SK-N-DZ (cell line): ENCODE measurements at regions not wholly inside any gene's neighbourhood (a gene's known extent, or its start where the extent isn't known, plus 50 kb on each side); places are given as distances from the start of the nearest gene placed in this dataset.
"Not testable (repeated sequence)": the region's sequence is repeated elsewhere in the genome, so short reads cannot be mapped to it uniquely, and the experiment has no call there.

Experiments used
- DNase-seq: peaks from one replicate; pipeline ENCODE4 v3.0.0-alpha.2; 2015; ENCODE audit warnings: low spot score

DNA sequence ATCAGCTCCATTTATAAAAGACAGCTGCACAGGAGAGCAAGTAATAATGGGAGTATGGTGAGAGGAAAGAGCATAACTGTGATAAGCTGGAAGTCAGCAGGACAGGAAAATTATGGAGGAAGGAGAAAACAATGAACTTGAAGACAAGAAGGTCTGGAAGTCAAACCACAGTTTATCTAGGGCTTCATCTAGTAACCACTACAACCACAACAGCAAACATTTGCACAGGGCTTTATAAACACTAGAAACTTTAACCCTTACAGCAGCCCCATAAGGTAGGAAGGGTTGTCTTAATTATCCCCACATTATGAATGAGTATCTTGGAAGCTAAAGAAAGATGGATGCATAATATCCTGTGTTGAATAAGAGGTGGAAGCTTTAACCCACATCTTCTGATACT, 820.8 kb downstream of the IGSF11 start:
- DNase-seq: no peak

DNA sequence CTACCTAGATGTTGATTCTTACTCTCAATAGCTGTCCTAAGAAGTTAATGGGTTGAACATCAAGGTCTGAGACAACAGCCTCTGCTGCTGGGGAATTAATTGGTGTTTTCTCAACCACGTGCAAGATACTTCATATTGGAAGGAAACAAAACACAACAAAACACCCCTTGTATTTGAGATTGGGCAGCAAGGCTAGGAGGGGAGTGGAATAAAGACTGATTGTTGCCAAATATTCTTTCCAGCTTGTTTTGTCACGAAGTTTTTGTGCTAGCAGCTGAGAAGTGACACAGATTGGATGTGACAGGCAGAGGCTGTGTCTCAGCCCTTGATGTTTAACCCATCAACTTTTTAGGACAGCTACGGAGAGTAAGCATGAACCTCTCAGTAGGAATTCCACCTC, 808.4 kb downstream of the IGSF11 start:
- DNase-seq: no peak

DNA sequence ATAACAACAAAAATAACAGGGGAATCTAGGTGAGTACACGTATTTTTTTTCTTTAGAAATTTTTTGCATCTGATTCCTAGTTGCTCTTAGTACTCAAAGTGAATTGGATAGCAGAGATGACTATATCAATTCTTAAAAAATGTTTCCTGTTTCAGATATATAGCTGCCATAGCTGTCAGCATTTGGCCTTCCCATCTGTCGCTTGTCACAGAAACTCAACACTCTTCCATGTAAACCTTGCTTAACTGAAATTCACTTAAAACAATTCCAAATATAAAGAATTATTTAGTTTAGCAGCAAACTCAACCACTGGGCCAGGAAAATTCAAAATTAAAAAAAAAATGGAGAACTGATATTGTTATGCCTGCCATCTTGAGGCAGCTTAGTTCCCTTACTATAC, 807.5 kb downstream of the IGSF11 start:
- DNase-seq: no peak

DNA sequence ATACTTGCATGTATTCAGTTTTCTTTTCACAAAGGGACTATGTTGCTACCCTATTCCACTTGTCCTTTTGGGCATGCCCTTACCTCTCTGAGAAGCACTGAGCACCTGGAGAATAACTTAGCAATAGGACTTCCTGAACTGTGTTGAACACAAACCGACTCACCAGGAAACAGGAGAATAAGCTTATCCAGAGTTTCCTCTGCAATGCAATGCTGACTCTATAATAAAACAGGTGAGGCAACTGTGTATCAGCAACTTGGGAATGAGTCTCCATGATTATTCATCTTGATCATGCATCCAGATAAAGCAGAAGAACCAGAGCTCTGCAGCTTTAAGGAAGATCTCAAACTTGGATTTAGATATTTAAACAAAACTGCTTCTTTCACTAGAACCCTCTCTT, 806.5 kb downstream of the IGSF11 start:
- DNase-seq: no peak

DNA sequence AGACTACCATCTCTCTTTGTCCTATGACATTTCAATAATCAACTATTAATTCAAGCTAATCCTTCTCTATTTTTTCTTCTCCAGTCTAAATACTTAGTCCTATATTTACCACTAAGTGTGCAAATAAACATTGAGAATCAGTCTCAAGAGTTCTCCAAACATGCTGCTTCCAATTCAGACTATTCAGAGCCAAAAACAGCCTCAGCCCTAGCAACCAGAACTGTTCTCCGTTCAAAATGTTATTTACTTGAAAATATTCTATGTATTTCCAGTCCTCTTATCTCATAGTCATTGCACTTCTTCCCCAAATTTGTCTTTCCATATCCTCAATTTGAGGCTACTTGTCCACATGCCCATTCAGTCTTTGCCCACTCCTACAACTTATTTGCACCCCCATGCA, 805.5 kb downstream of the IGSF11 start:
- no peak for DNase-seq

DNA sequence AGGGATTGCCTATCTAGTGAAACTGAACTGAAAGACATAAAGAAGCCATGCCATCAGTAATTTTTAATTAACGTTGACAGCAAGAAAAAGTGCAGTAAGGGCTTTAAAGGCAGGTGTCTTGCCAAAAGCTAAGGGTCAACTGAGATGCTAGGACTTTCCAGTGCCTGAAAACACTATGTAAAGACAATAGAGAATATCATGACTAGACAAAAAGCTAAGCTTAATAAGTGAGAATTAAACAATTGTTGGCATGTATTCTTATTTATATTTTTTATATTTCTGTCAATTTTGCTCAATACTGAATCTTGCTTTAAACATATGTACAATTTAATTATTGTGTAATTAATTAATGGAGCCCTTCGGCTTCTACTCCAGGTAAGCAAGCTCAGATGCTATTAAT, 803.1 kb downstream of the IGSF11 start:
- no peak for DNase-seq

DNA sequence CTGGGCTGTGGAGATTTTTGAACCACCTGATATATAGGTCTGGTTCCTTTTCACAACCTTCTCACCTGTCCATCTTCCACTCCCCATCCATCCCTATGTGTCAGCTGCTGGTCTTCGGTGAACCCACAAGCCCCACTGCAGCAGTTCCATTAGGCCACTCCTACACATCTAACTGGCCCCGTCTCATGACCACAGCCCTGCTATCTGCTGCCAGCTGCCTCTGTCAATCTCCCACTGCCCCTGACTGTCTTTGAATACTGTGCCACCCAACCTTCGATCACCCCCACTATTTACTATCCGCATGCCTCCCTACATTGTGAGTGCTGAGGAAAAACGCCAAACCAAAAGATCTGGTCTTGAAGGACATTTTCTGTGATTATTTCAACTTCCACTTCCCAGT, 795.4 kb downstream of the IGSF11 start:
- no peak for DNase-seq

DNA sequence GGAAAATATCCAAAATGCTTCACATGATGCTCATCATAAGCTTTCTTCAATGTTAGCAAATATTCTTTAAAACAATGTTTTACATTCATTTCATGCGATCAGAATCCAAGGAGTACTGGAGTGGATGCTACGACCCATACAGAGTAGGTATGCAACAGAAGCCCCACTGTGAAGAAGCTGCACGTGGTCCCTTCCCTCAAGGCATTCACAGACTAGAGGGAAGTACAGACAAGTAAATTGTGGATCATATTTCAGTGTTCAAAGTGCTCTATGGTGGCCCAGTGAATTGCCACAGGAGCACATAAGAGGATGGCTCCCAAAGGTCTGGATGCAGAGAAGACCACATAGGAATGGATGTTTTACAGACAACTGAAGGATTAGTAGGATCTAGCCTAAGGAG, 789.9 kb downstream of the IGSF11 start:
- DNase-seq: peak; percentile 6

DNA sequence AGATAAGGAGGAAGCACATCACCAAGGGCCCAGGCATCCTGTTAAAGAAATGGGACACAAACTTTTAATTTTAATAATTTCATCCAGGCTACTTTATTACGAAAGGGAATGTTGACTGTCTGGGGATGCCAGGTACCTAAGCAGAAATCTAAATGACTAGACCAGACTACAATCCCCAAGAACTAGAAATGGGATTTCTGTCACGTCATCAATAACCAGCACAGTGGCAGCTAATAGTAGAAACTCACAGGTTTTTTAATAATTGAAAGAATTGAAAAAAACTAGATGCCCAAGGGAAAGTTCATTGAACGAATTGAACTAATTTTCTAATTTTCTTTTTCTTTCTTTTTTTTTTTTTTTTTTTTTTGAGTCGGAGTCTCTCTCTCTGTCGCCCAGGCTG, 789.3 kb downstream of the IGSF11 start:
- DNase-seq: no peak

DNA sequence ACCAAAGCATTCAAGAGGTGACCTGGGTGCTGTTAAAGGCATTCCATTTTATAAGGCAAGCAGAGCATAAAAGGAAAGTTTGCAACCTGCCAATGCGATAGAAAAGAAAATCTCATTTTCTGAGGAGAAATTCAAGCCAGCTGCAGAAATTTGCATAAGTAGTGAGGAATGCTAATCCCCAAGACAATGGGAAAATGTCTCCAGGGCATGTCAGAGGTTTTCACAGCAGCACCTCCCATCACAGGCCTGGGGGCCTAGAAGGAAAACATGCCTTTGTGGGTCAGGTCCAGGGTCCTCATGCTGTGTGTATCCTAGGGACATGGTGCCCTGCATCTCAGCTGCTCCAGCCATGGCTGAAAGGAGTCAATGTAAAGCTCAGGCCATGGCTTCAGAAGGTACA, 775.8 kb downstream of the IGSF11 start:
- DNase-seq: not testable (repeated sequence)

DNA sequence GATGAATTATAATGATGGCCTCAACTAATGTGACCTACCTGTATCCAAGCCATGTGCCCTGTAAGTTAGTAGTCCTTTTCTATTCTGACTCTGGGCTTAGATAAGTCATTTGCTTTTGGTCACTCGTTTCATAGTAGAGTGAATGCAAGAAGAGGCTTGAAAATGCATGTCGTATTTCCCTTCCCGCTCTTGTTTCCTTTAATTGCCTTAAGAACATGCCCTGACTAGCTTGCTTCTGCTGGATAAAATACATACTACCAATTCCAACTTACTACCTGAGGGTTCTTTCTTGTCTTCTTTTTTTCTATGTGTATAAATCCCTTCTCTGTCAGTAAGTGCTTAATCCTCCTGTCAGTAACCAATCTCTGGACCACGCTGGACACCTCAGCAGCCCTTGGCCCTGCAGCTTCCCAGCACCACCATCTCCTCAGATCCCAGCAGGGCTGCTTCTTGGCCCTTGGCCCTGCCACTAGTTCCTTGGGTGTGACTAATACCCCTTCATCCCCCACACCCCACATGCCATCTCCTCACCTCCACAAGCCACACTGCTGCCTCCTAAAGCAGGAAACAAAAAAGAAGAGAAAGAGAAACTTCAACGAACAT, 771.7 kb downstream of the IGSF11 start:
- DNase-seq: no peak

DNA sequence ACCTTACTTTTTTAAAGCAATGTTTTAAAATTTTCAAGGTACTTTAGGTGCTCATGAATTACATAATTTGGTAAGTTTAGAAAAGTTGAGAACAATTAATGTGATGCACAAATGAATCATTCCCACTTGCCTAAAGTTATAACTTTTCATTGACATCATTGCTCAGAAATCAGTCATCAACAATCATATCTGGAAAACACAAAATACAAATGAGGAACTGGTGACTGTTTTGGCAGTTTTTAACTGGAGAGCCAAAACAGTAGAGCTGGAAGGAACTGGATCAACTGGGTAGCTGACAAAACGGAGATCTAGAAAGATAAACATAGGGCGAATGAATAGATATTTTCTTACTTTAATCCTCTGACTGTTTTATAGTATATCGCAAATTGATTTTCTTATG, 767.1 kb downstream of the IGSF11 start:
- DNase-seq: no peak

DNA sequence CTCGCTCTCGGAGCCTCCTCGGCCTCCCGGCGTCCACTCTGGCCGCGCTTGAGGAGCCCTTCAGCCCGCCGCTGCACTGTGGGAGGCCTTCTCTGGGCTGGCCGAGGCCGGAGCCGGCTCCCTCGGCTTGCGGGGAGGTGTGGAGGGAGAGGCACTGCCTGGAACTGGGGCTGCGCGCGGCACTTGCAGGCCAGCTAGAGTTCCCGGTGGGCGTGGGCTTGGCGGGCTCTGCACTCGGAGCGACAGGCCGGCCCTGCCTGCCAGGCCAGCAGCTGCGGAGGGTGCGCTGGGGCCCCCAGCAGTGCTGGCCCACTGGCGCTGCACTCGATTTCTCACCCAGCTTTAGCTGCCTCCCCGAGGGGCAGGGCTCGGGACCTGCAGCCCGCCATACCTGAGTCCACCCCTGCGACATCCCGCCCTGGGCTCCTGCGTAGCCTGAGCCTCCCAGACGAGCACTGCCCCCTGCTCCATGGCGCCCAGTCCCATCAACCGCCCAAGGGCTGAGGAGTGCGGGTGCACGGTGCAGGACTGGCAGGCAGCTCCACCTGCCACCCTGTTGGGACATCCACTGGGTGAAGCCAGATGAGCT, 765.0 kb downstream of the IGSF11 start:
- no peak for DNase-seq

DNA sequence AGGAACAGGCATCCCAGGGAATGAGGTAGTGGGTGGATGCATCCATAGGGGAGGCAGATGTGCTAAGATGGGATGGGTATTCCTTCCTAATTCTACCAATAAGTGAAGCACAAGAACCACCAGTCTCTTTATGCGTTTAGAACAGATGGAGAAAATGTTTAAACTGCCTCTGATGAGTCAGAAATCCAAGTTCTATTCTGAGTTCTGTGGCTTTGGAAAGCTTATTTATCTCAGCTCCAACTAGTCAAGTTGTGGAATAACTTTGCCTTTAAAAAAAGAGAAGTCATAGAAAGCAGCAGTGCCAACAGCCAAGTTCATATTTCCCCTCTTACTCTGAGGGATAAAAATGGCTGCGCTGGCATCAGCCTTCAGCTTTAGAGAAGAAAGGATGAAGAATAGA, 761.7 kb downstream of the IGSF11 start:
- no peak for DNase-seq

DNA sequence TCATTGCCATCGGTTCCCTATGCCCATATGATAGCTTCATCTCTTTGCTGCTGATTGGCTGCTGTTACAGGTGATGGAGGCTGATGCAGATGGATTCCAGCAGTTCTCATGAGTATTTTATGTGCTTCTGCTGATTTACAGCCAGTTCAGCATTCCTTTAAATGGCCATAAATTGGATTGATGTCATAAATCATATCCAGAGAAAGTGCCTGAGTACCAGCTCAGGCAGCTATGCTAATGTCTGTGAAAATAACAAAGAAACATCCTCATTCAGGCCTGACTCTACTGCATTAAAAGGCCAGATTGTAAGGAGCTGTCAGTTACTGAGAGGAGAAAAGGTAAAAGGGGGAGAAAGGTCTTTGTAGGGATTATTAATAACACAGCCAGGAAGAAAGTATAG, 756.8 kb downstream of the IGSF11 start:
- no peak for DNase-seq

DNA sequence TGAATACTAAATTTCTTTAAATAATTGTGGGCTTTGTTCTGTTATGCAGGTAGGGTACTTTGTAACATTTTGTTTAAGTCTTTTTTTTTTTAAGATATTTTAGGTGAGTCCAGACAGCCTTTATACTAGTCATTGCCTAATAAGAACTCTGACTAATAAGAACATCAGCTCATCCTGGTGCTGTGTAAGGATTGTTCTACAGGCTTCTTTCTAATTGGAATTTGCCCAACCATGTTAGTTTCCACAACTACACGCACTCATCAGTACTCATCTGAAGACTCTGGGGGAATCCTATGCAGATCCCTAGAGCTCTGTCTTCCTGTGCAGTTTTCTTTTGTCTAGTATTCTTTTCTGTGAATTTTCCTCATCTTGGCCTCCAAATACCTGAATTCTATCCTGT, 741.8 kb downstream of the IGSF11 start:
- DNase-seq: no peak

DNA sequence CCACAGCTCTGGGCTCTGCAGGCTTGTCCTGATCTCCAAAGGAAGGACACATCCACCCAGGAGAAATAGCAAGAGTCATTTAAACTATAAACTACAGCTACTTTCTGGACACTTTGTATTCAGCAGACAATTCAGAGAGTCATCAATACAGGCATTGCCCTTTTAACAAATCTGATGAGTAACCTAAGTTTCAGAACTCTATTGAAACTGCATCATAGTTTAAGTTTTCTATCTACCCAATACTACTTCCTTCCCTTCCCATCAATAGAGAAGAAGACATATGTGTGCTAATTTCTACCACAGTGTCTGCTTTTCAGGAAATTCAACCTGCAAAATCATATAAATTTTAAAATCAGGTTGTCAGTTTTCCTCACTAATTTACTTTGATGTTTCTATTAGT, 736.5 kb downstream of the IGSF11 start:
- no peak for DNase-seq

DNA sequence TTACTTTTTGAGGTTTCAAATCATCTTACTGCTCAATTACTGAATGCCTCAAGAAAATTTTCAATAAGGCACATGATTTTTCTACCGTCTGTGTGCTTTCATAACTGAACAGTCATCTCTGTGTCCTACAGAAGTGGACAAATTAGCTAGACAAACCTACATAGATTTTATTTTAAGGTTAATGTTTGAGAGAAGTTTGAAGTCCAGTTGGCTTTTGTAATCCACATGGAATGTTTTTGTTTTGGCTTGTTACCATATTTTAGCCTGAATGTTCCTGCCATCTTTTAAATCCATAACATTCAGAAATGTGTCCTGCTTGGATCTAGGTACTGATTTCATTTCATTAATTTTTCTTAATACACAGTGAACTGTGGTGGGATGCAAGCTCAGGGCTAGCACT, 730.1 kb downstream of the IGSF11 start:
- no peak for DNase-seq

DNA sequence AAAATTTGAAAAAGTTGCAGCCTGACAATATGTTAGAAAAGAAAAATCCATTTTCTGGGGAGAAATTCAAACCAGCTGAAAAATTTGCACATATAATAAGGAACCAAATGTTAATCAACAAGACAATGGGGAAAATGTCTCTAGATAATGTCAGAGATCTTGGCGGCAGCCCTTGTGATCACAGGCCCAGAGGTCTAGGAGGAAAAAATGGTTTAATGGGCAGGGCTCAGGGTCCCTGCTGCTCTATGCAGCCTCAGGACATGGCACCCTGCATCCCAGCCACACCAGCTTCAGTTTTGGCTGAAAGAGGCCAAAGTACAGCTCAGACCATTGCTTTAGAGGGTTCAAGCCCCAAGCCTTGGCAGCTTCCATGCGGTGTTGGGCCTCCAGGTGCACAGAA, 701.9 kb downstream of the IGSF11 start:
- DNase-seq: no peak

DNA sequence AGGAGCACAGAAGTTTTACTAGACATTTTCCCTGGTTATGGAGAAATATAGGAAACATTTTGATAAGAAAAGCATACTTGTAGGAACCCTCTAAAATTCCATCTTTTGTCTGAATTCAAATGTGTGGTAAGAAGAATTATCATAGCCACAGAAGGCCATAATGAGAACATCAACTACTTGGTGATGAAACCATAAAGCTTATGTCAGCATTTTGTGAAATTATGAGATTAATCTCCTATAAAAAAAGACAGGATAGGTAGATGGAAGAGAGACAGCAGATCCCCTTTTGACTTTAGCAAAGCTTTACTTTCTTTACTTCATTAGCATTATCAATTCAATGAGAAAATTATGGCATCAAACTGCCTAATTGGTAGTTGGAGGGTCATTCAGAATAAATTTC, 697.0 kb downstream of the IGSF11 start:
- no peak for DNase-seq

DNA sequence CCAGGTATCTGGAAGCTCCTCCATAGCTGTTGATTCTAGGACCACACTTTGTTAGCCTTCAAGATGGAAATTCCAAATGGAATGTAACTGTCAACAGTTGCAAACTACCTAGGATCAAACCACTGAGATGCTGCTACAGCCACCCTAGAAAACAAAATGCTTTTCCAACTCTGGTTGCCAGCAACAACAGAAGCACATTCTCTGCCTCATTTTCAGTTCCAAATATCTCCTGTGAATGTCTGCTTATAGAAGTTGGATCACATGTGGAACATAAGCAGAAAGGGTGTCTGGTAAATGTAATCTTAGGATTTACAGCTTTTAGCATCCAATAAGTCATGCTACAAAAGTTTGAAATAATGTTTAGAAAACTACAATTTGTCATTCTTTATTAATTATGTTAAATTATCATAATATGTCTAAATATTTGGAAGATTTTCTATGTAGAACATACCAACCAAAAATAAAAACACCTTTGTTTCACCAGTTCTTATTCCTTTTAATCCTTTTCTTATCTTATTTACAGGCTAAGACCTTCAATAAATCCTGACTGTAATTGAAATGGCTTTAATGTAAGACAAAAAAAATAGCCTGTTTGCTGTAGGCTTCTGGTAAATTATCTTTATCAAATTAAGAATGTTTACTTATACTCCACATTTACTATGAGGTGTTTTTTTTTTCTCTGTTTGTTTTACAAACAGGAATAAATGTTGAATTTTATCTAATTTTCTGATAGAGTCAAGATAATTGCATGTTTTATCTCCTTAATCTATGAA, 687.1 kb downstream of the IGSF11 start:
- DNase-seq: peak; percentile 48

DNA sequence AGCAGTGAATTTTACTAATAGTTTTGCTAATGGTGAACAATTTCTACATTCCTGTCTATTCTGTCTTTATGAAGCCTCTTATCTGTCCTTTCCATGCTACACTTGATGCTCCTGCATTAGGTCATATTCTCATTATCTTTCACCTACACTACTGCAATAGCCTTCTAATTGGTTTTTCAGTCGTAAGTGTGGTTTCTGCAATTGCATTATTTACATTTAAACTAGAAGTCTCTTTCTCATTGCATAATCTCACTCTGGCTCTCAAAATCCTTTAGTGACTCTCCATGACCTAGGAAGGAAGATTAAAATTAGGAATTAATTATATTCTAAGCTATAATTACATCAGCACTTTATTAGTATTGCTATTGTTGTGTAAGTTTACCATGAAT, 686.5 kb downstream of the IGSF11 start:
- DNase-seq: peak; percentile 27

DNA sequence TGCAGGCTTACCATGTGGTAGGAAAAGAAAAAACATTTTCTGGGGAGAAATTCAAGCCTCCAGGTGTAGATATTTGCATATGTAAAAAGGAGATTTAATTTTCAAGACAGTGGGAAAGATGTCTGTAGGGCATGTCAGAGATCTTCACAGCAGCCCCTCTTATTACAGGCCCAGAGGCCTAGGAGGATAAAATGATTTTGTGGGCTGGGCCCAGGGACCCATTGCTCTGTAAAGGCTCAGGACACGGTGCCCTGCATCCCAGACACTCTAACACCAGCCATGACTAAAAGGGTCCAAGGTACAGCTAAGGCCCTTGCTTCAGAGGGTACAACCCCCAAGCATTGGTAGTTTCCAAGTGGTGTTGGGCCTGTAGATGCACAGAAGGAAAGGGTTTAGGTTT, 680.1 kb downstream of the IGSF11 start:
- DNase-seq: no peak
